Hepatocyte (in vitro differentiated cells): ENCODE measurements at regions not wholly inside any gene's neighbourhood (a gene's known extent, or its start where the extent isn't known, plus 50 kb on each side); places are given as distances from the start of the nearest gene placed in this dataset.

Experiments
- EZH2 ChIP-seq: fragments of 200-600 bp; sonication (generic); IDR thresholded peaks from 2 replicates; pipeline ENCODE4 v1.6.1; 2016; ENCODE audit warnings: antibody characterized with exemption, mild to moderate bottlenecking, borderline replicate concordance
- TF ChIP-seq, protein P1 (sequence below): fragments of 200-600 bp; sonication (generic); IDR thresholded peaks from 2 replicates; pipeline ENCODE4 v1.5.1; 2016; ENCODE audit warnings: antibody characterized with exemption, mild to moderate bottlenecking; ENCODE audit not compliant: poor library complexity

- TF ChIP-seq, protein P1, sequence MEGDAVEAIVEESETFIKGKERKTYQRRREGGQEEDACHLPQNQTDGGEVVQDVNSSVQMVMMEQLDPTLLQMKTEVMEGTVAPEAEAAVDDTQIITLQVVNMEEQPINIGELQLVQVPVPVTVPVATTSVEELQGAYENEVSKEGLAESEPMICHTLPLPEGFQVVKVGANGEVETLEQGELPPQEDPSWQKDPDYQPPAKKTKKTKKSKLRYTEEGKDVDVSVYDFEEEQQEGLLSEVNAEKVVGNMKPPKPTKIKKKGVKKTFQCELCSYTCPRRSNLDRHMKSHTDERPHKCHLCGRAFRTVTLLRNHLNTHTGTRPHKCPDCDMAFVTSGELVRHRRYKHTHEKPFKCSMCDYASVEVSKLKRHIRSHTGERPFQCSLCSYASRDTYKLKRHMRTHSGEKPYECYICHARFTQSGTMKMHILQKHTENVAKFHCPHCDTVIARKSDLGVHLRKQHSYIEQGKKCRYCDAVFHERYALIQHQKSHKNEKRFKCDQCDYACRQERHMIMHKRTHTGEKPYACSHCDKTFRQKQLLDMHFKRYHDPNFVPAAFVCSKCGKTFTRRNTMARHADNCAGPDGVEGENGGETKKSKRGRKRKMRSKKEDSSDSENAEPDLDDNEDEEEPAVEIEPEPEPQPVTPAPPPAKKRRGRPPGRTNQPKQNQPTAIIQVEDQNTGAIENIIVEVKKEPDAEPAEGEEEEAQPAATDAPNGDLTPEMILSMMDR, result no peak
- no peak for TF ChIP-seq EZH2
These were observed 1083.1 kb downstream of the PLA2G4A start for GRCh38 chr1:187911820-187912219.
